NCI-H1417 (cell line): ENCODE measurements at regions not wholly inside any gene's neighbourhood (a gene's known extent, or its start where the extent isn't known, plus 50 kb on each side); places are given as distances from the start of the nearest gene placed in this dataset.

ENCODE experiments used
- DNase-seq, 3 experiments: peaks; one replicate each; lab custom pipeline; 2025; lab: John Stamatoyannopoulos, UW

DNA sequence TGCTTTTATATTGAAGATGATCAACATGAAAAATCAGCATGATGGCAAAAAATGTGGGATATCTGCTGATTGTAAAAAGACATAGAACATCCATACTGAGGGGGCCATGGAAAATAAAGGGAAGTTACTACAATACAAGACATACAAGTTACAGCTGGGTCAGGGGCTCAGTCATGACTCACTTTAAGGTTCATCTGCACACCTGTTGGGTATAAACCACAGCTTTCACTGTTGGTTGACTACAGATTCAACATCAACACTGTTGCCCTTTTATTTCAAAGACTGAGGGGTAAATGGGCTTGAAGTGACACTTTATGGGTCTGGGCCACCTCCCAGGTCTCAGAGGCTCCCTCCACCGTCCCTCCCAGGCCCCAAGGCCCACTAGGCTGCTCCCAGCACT is 98.1 kb upstream of the IRS2 start:
- no peak for DNase-seq

DNA sequence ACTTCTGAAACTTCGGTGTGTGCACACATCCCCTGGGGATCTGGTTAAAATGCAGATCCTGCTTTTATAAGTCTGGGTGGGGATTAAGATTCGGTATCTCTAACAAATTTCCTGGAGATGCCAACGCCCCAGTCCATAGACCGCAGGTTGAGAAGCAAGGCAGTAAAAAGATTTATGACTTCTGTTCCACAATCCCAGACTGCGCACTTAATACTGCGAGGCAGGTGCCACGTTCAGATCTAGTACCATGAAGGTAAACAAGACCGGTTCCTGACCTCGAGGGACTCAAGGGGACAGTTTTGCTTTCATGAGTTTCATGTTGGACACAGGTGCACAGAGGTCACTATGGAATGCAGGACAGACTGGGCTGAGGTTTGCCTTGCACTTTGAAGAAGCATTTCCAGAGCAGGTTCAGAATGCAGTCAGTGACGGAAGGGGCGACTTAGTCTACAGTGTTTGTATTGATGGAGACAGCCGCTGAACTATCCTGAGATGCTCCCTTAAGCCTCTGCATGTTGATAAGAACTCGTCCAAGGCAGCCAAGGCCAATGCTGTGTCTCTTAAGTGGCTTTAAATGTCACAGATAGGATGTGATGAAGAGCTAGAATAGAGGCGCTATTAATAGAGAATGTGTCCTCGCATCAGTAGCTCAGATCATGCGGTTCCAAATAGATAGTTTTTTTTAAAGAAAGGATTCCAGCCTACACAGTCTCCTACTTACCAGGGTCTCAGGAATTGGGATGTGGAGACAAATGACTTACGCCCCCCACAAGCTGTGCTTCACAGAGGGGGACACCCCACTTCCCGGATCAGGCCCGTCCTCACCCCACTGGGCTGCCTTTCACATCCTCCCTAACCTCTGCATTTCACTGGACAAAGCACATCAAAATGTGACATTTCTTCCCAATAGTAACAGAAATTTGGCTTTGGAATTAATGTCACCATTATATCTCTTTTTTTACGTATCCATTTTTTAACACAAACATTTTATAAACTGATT is 97.1 kb upstream of the IRS2 start:
- peak in 2 of 3 experiments; percentile 24 to 85 for DNase-seq

DNA sequence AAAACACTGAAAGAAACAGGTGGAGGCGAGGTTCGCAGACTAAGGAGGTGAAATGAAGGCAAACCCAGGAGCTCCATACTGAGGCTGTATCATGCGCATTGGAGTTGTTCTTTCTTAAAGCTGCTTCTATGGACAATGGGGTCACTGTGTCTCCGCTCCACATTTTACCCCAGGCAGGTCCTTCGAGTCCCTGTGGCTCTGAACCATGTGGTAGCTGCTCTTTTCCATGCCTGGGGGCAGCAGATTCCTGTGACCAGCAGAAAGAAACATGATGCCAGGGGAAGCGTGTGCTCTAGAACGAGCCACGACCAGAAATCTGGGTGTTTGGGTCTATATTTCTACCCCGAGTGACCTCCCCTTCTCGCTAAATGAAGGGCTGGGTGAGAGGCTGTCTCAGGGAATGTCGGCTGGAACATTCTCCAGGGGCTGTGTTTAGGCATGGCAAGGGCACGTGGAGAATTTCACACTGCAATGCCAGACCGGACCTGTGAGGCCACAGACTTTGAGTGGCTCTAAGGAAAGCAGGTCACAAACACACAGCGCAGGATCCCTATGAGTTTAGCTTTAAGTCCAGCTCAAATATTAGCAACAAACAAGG is 95.7 kb upstream of the IRS2 start:
- no peak for DNase-seq

DNA sequence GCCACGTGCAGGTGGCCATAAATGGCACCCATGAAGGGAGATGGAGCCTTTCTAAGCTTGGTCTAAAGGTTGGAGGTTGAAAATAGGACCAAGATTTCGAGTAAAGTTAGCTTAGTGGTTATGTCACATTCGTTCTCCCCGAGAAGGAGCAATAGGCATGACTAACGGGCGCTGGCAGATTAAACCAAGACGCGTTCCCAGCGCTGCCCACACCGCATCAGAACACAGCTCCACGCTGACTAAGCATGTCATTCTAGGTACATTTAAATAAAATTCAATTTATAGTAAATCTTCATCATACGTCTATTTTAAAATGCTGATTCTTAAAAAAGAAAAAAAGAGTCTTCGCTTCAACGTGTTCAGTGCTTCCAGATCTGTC is 95.0 kb upstream of the IRS2 start:
- DNase-seq, result no peak

DNA sequence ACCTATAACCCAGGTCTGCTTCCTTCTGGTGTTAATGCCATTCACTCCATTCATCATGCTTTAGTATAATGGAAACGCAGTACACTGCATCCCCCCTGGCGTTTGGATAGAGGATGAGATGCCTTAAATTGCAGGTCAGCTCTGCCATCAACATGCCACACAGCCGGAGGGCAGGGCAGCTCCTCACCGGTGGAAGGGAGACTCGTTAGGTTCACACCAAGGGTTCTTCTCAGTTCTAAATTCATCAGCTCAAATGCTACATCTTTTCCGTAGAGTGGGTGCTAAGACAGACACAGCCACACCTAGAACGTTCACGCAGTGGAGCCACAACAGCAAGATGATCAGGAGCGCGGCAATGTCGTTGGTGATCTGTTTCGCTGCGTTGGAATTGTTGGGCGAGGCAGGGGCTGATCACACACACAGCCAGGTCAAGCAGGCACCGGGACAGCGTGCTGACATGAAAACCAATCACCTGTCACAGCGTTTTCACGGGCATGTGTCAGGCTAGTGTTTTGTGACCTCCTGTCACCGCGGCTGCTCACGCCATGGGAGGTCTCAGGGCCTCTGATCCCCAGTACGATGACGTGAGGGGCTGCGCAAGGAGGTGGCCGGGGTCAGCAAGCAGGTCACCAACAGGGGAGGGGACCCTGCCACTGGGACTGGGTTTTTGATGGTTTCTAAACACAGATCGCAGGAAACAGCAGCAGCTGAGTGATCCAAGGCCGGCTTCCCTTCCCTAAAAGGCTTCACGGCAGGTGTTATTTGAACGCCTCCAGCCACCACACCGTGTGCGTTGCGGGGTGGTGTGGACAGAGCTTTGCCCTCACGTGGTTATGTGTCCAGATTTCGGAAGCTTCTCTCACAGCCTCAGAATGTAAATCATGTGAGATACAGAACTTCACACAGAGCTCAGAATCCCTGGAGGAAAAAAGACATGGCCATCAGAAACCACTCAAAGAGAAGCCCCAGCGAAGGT is 94.3 kb upstream of the IRS2 start:
- no peak for DNase-seq

DNA sequence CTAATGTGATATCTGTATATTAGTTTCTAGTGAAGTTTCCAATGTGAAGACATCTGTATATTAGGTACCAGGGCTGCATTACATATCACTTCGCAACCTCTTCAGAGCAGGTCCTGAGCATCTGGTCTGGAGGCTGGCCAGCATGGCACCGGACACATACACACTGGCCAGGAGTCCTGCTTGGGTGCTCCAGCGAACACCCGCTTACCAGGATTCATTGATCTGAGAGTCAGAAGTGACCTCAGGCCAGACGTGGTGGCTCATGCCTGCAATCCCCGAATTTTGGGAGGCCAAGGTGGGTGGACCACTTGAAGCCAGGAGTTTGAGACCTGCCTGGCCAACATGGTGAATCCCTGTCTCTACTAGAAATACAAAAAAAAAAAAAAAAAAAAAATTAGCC is 93.0 kb upstream of the IRS2 start:
- no peak for DNase-seq

DNA sequence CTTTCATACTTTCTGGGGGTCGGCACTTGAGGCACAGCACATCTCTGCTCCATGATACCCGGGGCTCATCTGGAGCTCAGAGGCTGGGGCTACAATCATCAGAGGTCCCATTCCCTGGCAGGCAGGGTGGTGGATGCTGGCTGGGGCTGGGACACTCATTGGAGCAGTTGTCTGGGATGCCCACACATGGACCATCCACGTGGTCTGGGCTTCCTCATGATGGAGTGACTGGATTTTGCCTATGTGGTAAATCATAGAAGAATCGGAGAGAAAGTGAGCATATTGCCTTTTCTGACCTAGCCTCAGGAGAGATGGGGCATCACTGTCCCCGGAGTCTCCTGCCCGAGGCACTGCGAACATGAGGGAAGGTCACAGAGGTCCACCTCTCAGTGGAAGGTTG is 91.4 kb upstream of the IRS2 start:
- DNase-seq, result no peak

DNA sequence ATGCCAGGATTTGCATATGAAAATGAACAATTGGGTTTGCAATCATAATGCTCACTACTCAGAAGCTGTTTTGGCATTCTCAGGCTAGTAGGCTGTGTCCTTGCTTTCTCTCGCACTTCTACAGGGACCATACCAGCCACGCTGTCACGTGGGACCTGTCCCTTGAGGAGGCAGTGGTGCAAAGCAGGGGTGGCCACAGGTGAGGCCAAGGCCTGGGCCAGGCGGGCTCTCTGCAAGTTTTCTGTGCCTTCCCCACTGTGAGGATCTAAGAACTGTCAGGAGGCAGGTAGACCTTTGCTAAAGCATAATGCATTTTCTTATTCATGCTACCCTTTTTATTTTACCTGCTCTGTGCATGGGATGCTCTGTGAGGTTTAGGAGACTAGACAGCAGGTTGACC is 89.4 kb upstream of the IRS2 start:
- DNase-seq, result no peak

DNA sequence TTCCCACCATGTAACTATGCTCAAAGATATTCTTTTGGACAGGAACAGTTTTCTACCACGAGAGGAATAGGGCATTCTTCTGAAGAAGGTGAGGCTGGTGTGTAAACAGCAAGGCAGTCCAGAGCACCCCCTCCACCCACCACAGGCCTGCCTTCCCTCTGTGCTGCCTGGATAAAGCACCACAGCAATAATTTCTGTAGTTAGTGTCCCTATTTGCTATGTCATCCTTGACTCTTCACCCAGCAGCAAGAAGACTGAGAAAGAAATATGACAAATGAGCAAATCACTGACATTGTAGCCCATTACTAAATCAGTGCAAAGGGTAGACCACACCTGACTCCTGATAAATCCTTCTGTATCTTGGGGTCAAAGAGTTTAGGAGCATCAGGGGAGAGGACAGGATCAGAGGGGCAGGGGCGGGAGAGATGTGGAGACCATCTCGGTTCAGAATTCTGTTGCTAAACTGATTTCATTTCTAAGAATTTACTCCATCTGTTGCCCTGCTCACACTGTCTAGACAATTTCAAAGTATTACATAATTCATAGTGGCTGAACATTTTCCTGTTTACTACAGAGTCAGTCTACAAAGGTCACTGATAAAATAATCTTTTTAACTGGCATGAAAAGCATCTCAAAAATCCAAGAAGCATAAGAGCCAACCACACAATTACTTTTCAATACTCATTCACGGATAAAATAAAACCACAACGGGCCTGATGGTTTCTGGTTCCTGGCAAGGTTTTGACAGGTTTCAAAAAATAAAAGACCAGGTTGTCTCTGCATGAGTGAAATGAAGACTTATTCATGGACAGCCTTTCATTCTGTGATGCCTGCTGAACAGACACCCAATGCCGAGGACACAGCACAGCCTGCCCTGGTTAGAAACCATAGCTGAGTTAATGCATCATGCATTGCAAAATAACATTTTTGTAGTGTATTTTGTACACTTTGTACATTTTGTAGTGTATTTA is 88.4 kb upstream of the IRS2 start:
- peak in 1 of 3 experiments; percentile 18 for DNase-seq

DNA sequence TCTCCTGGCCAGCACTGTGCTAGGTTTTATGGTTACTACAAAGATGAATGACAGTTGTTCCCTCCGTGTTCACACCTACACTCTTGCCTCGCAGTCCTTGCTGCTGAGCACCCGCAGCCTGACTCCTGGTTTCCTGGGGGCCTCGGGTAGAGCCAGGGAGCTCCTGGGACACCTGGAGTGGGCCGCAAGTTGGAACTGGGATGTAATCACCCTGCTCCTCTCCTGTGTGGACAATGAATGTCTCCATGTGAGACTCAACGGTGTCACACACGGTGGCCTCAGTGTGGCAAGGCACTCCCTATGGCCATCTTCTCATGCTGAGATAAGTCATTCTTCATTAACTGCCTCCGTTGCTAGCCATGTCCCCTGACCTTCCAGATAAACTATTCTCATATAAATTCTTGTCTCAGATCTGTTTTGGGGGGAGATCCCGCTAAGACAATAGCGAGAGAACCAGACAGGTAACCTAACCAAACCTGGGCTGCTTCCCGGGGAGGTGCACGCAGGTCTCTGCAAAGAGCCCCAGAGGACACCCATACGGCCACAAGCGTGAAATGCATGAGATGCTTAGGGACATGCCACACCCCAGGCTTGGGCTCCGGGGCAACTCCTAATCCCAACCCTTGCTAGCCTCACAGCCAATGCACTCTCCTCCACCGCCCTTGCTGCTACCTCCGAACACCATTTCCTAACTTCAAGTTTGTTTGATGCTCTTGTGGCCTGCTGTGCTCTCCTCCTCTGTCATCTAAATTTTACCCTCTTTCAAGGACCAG is 87.2 kb upstream of the IRS2 start:
- no peak for DNase-seq

DNA sequence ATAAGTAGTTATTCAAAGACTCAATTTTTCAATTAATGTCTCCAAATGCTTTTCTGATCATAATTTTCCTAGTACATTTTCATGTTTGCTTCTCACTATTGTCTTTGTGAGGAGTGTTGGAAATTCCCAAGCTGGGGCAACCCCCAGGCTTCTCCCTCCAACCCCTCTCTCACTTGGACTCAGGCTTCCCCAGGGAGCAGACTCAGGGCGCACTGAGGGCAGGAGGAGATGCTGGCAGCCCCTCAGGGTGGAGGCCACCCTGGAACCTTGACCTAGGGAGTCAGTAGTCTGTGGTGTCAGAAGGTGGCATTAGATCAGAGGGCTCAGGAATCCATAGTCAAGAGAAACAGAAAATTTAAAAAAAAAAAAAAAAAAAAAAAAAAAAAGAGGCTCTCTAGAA is 86.5 kb upstream of the IRS2 start:
- no peak for DNase-seq

DNA sequence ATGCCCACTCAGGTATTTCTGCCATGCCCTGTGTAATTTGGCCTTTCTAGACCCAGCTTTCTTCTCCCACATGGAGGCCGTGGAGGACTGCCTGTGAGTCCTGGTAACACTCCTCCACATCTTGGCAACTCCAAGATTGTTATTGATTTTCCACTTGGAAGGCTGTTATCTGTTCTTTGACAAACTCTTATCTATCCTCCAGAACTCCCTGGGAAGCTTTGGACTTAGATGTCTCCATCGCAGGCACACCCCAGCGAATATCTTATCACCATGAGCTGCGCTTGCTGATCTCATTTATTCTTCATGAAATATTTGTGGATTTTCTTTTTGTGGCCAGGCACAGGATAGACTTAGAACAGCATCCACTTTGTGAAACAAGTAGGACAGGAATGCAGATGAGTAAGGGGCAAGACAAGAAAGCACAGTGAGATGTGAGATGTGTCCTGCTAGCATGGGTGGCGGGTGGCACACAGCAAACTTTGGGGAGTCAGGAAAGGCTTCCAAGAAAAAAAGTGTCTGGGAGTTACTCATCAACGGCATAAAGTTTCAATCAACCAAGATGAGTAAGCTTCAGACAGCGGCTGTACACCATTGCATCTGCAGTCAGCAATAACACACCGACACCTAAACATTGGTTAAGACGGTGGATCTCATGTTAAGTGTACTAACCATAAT is 84.5 kb upstream of the IRS2 start:
- no peak for DNase-seq

DNA sequence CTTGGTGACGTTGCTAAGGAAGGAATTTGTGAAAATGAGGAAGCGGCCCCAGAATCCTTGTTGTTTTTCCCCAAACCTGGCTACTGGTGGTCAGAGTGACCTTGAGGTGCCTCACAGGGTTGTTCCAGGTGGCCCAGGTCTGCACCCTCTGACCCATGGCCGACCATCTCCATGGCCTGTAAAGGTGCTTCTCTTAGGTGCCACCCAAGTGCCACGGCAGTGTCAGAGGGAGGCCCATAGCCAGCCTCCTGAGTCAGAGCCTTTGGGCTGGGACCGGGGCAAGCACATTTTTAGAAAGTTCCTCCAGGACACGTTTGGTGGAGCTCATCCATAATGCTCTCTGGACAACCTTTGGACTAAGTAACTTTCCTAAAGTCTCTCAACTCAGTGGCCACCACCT is 83.9 kb upstream of the IRS2 start:
- no peak for DNase-seq

DNA sequence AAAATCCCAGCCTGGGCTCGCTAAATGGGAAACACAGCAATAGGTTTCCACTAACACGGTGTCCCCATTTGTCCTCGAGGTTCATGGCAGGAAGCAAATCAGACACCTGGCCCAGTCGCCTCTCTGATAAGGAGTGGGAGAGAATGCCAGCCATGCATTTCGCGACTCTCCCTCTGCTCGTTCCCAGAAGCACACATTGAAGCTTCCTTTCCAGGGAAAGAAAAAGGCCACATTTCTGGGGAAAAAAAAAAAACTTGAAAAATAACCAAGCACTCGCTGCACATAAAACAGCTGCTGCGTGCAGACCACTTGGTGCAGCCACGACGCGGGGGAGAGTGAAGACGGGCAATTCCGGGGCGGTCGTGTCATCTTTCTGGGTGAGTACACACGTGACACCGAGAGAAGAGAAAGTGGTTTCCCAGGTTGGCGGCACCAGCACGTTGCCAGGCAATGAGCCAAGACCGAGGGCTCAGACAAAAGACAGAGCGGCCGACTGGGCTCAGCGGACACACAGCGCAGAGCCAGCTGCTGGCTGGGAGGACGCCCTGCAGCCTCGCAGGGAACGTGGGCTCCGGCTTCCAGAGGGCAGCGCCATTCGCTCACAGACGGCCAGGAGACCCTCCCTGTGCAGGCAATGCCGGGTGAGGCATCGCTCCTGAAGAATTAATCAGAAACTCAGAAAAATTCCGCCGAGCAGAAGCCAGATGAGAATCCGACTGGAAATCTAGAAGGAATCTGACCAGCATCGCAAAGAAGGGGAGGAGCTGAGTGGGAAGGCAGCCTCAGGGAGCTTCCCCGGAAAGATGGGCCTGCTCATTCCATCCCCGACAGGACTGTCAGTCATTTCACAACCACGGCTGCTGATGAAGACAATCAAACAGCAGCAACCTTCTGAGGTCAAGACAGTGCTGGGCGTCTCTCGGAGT is 83.2 kb upstream of the IRS2 start:
- peak; percentile 80 to 99 (median 92) for DNase-seq

DNA sequence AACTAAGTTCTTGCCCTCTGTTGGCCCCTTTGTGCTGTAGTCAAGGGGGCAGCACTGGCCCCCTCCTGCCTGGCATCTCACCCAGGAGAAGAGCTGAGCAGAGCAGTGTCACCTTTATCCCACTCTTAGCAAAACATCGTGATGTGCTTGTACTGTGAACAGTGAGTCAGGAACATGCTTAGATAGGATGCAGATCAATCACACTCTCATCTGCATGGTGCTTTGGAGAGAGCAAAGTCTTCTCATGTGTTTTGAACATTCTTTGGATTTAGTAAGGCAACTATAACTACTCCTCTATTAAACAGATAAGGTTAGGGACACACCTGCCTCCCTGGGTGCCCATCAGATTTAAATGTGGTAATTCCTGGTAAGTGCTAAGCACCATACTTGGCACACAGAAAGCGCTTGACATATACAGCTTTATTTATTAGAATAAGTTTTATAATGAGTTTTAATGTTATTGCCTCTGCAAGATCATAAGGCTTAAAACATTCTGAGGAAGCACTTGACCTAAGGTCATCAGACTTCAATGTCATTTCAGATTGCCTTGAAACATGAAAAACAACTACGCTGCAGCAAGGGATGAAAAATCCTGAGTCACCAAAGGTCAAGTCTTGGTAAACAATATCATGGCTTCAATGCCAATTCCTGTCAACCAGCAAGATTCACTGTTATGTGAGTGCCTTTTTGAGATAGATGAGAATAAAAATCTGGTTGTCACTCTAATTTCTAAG is 82.4 kb upstream of the IRS2 start:
- peak in 2 of 3 experiments; percentile 43 to 69 for DNase-seq

DNA sequence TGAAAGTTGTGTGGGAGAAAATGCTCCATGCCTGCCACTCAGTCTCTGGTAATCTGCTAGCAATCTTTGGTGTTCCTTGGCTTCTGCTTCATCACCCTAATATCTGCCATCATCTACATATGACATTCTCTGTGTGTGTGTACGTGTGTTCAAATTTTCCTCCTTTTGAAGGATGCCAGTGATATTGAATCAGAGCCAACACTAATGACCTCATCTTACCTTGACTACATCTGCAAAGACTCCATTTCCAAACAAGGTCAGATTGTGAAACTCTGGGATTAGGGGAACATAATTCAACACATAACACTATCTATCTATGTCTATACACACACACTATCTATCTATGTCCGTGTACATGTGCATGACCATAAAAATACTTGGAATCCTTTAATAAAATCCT is 81.4 kb upstream of the IRS2 start:
- DNase-seq, result no peak

DNA sequence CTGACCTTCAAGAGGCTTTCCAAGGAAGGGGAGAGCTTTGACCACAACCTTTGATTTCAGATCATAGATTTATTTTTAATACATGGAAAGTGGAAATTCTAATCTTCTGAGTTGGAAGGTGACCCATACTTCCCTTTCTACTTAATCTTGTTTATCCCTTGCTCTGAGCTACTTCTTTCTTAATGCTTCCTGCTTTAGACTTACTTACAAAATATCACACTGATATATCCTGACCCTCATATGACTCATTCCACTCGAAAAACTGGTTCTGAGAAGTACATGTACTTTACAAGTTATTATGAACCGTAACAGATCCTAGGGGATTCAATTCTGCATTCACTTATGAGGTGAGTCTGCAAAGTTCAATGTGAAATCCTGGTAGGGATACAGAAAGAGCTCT is 76.2 kb upstream of the IRS2 start:
- DNase-seq, result no peak

DNA sequence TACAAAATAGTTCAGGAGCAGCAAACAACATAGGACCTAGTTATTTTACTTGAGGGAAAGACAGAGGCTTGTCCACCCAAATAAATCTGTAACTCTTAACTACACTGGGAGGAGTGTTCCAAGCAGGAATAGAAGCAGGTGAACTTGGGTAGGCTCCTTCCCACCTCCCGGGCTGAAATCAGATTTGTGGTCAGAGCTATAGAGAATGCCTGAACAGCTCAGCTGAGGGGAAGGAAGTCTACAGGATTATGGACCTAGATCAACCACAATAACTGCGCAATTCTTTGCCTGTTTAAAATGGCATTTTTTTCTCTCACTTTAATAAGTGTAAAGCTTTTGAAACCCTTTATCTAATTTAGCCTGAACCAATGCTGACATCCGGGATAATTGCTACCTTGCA is 73.5 kb upstream of the IRS2 start:
- DNase-seq, result no peak
